ENCODE measurements at regions not wholly inside any gene's neighbourhood (a gene's known extent, or its start where the extent isn't known, plus 50 kb on each side); places are given as distances from the start of the nearest gene placed in this dataset.
"Not testable (repeated sequence)": the region's sequence is repeated elsewhere in the genome, so short reads cannot be mapped to it uniquely, and the experiment has no call there.

DNA sequence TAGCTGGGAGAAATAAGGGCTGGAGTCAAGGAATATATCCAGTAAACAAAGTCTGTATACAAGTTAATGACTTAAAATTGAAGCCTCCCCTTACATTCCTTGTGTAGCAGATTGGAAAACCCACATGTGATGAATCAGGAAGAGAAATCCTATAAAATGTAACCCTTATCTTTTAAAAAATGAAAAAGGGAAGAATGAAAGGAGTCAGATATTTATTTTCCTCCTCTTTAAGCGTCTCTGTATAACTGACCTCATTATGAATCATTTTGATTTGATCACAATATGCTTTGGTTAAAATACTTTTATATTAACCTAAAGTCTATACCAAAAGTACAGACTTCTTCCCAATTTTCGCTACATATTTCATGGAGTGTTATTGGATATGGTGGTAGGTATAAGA is 316.3 kb upstream of the STAC start:
- Histone ChIP-seq H3K4me1 (no peaks in the 10 kb centered on the region), H3K4me3 (ENCODE audit: low read depth, low read length) (no peak overlapping the region), H3K36me3 (no peaks in the 10 kb centered on the region), H3K27me3 (no peaks in the 10 kb centered on the region), H3K9me3 (no peaks in the 10 kb centered on the region)
- TF ChIP-seq CTCF (IDR thresholded peaks at IDR 0.05; ENCODE audit: low read depth, low read length) = no peak
- DNase-seq = no peak

- TF ChIP-seq CTCF (IDR thresholded peaks at IDR 0.05; ENCODE audit: low read depth, low read length) = no peak
- no peaks in the 10 kb centered on the region for H3K36me3 ChIP-seq
- no peak overlapping the region for H3K4me3 ChIP-seq (ENCODE audit: low read depth, low read length)
- no peaks in the 10 kb centered on the region for H3K4me1 ChIP-seq
- no peaks in the 10 kb centered on the region for H3K9me3 ChIP-seq
- H3K27me3 ChIP-seq = no peaks in the 10 kb centered on the region
- DNase-seq = no peak
Observed at GRCh38 chr3:36065321-36065720, 315.0 kb upstream of the STAC start.

DNA sequence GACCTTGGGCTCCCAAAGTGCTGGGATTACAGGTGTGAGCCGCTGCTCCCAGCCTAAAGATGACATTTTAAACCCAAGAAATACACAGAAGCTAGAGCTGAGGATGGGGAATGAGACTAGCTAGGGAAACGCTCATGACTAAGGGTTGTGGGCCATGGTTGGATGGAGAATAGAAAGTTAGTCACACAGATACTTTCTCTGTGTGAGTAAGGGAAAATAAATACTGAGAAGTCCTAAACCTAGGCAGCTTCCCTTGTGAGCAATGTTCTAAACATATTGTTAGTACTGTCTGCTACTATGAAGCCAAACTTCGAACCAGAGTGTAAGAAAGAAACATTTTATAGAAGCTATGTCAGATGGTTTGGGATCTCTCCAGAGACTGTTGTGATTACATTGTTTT is 304.8 kb upstream of the STAC start:
- H3K4me3 ChIP-seq (ENCODE audit: low read depth, low read length) = no peak overlapping the region
- H3K4me1 ChIP-seq = no peaks in the 10 kb centered on the region
- H3K27me3 ChIP-seq = no peaks in the 10 kb centered on the region
- no peaks in the 10 kb centered on the region for H3K9me3 ChIP-seq
- TF ChIP-seq CTCF (IDR thresholded peaks at IDR 0.05; ENCODE audit: low read depth, low read length) = no peak
- no peak for DNase-seq
- H3K36me3 ChIP-seq = no peaks in the 10 kb centered on the region

- Histone ChIP-seq H3K4me1 (no peaks in the 10 kb centered on the region), H3K4me3 (ENCODE audit: low read depth, low read length) (no peak overlapping the region), H3K36me3 (no peaks in the 10 kb centered on the region), H3K9me3 (no peaks in the 10 kb centered on the region), H3K27me3 (no peaks in the 10 kb centered on the region)
- DNase-seq = no peak
- no peak for TF ChIP-seq CTCF (IDR thresholded peaks at IDR 0.05; ENCODE audit: low read depth, low read length)
Observed at GRCh38 chr3:36077320-36077719, 303.0 kb upstream of the STAC start.

DNA sequence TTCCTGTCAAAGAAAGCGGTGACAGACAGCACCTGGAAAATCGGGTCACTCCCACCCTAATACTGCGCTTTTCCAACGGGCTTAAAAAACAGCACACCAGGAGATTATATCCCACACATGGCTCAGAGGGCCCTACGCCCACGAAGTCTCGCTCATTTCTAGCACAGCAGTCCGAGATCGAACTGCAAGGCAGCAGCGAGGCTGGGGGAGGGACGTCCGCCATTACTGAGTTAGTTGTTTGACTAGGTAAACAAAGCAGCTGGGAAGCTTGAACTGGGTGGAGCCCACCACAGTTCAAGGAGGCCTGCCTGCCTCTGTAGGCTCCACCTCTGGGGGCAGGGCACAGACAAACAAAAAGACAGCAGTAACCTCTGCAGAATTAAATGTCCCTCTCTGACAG is 297.3 kb upstream of the STAC start:
- H3K36me3 ChIP-seq; H3K9me3 ChIP-seq; H3K27me3 ChIP-seq; H3K4me3 ChIP-seq (ENCODE audit: low read depth, low read length); DNase-seq; H3K4me1 ChIP-seq: not testable (repeated sequence)

GRCh38 chr3:36095238-36095637 is 285.1 kb upstream of the STAC start:
- no peak for TF ChIP-seq CTCF (IDR thresholded peaks at IDR 0.05; ENCODE audit: low read depth, low read length)
- Histone ChIP-seq H3K9me3 (no peaks in the 10 kb centered on the region), H3K4me3 (ENCODE audit: low read depth, low read length) (no peak overlapping the region), H3K4me1 (peaks cover 3% of the 10 kb centered on the region; the same call in 1 of the 2 replicates), H3K27me3 (no peaks in the 10 kb centered on the region), H3K36me3 (no peaks in the 10 kb centered on the region)
- DNase-seq = no peak

- Histone ChIP-seq H3K36me3 (no peaks in the 10 kb centered on the region), H3K9me3 (no peaks in the 10 kb centered on the region), H3K4me3 (ENCODE audit: low read depth, low read length) (no peak overlapping the region), H3K27me3 (no peaks in the 10 kb centered on the region), H3K4me1 (peaks cover 3% of the 10 kb centered on the region; the same call in 1 of the 2 replicates)
- peak; percentile 8 for DNase-seq
- no peak for TF ChIP-seq CTCF (IDR thresholded peaks at IDR 0.05; ENCODE audit: low read depth, low read length)
Observed at GRCh38 chr3:36097209-36097608, 283.1 kb upstream of the STAC start.
